Stimulated activated CD8-positive, alpha-beta memory T cell treated with anti-CD3 and anti-CD28 coated beads, Interleukin-4, amount 100 ng/mL, for 4 hours (primary cell): ENCODE measurements at regions not wholly inside any gene's neighbourhood (a gene's known extent, or its start where the extent isn't known, plus 50 kb on each side); places are given as distances from the start of the nearest gene placed in this dataset.
"Not testable (repeated sequence)": the region's sequence is repeated elsewhere in the genome, so short reads cannot be mapped to it uniquely, and the experiment has no call there.

Source experiments
- DNase-seq, 2 donors: peaks; one replicate each; pipeline ENCODE4 v3.0.0-alpha.2; 2020; ENCODE audit warnings: low read depth in 2 of 2, low spot score in 1 of 2

DNA sequence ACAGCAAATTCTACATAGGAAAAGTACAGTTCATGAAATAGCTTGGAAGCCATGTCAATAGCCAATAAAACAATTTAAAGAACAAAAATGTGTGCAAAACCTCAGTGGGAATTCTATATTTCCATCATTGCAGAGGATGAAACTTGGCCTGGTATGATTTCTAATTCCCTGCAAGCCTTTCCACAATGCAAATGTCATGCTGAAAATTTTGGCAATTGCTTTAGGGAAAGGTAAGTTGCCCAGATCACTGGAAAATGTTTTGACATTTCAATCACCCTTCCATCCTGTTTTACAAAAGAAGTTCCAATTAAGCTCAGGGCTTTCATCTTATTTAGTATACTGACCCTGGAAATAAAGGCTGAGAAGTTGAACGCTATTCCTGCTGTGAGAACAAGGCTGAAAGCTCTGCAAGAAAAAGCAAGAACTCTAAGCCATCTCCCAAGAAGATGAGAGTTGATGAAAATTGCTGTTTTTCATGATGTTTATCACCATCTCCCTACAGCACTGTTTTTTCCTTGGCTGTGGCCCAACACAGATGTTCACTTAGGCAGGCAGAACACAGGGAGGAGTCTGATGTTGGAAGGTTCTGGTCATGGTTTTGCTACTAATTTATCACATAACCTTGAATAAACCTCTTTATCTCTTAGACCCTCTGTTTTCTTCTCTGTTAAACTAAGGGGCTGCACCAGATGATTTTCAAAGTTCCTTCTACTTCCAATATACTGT is 263.7 kb downstream of the KCTD12 start:
- no peak for DNase-seq

DNA sequence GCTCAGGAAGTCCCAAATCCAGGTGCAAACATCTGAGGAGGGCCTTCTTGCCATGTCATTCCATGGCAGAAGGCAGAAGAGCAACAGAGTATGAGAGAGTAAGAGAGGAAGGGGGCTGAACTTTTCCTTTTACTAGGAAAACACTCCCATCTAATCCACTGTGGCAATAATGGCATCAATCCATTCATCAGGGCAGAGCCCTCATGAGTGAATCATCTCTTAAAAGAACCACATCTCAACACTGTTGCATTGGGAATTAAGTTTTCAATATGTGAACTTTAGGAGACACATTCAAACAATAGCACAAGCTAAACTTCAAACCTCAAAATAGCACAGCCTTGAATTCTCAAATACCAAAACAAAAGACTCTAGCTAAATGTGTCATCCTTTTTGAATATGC is 264.5 kb downstream of the KCTD12 start:
- no peak for DNase-seq

DNA sequence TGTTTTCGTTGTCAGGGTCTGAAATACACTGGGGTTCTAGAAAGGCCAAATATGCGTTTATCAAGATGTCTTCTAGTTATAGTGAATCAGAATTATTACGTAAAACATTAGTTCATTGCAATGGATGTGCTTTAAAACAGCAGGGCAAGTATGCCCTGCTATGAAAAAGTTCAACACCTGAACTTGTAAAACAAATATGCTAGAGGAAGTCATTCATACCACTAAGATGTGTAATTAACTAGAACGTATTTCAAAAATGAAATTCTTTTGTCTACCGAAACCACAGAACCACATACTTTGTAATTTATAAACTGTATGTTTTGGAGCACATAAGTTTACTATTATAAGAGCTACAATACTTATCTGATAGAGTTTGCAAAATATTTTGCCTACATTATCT is 266.2 kb downstream of the KCTD12 start:
- DNase-seq = no peak

DNA sequence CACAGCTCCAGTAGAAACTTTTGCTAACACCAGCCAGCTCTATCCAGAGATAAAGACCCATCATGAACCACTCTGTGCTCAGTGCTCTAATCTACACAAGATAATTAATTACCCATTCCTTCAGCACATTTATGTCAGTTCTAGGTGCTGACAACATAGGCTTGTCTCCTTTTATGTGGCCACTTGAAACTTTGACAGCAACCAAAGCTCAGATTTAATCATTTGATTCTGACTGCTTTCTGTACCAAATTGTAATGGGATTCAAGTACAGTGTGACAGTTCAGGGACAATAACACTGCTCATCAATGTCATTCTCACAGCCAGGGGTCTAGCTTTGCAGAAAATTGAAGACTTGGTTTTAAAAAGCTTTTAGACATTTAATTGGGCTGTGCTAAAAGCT is 266.6 kb downstream of the KCTD12 start:
- DNase-seq = no peak

DNA sequence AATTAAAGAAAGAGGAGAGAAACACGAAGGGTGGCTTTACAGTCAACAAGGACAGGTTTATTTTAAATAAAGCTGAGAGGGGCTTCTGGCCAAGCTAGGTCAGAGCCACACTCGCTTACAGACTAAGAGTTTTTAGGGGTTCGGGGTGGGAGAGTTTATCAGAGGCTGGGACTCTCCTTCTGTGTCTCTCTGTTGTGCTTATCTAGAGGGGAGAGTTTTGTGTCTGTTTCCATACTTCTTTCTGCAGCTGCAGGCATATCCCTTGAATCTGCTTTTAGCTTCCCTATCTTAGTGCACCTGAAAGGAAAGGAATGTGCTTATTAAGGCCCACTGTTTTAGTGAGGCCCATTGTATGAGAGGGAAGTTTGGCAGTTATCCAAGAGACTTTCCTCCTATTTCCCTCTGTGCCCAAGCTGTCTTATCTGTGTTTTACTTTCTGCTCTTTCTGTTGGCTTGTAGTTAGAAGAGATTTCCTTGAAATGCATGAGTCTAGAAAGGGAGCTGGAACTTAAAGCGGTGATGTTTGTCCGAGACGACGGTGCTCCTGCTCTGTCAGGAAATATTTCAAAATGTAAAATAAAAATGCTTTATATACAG is 275.3 kb downstream of the KCTD12 start:
- DNase-seq = no peak

DNA sequence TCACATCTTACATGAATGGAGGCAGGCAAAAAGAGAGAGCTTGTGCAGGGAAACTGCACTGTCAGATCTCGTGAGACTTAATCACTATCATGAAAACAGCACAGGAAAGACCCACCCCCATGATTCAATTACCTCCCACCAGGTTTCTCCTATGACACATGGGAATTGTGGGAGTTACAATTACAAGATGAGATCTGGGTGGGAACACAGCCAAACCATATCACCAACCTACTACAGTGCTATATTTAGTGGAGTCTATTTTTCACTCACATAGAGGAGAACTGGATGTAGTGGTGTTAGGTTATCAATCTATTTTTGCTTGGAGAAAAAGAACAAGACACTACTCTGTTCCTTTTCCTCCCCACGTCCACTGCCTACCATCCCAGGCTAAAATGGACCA is 276.6 kb downstream of the KCTD12 start:
- DNase-seq = no peak

DNA sequence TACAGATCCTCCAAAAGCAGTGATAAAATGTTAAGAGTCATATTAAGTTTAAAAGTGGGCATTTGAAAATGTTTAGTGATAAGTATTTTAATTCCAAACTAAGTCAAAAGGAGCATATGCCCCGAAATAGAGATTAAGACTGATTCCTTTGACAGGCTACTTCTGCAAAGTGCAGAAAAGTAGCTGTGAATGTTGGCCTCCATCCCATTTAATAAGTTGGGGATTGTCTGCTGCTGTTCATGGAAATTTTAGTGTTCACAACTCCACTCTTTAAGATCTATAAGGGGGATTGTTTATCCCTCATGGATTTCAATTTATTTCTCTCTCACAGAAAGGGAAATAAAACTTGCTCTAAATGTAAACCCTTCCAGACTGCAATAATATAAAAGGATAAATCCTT is 278.3 kb downstream of the KCTD12 start:
- DNase-seq = no peak

DNA sequence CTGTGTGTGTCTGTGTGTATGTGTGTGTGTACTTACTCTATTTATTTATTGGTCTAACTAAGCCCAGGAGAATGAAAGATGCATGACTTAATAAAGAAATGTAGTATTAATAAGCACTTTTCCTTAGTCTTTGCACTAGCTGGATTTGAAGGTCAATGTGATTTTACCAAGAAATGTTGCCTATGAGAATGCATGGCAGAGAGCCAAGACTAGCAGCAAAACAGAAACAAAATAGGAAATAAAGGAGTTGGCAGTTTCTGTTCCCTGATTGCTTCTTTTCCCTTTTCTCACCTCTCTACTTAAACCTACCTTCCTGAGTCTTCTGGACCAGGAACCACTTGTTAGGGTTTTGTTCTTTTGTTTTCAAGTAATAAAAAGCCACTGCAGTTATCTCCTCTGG is 286.1 kb downstream of the KCTD12 start:
- DNase-seq = no peak

DNA sequence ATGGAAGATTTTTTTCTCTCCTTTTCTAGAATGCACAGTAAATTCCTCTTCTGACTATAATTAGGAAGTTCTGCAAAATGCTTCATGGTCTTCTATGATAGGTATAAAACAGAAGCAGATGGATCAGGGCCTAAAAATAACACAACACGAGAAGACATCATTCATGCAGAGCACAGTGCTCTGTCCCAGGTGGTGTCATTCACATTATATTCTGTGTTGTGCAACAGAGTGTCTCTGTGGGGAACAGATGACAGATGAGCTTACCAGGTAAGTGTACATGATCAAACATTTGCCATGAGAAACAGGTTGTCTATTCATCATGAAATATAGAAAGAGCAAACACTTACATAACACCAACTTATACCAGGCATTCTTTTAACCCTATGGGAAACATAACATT is 288.3 kb downstream of the KCTD12 start:
- no peak for DNase-seq

DNA sequence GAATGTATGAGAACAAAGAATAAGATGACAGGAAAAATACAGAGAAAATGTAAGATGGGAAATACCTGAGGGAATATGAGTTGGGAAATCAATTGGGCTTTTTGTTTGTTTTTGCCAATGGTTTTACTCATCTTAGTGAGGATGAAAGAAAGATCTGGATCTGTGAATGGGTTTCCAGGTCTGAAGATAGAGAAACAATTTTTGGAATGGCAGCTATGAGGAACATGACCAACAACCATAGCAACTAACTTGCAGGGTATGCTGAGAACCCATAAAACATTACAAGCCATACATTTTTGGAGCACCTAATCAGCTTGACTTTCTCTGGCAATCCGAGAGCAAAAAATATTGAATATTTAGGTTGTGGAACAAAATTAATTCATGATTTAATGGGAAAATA is 290.0 kb downstream of the KCTD12 start:
- DNase-seq = no peak

DNA sequence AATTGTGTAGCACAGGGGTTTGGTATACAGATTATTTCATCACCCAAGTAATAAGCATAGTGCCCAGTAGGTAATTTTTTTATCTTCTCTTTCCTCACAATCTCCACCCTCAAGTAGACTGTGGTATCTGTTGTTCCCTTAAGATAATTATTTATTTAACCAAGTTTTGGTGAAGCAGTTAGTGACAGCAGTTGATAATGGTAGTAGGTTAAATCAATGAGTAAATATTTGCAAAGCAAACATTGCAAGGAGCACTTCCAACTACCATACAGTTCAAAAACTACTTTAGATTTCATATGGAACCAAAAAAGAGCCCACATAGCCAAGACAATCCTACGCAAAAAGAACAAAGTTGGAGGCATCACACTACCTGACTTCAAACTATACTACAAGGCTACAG is 291.8 kb downstream of the KCTD12 start:
- no peak for DNase-seq

DNA sequence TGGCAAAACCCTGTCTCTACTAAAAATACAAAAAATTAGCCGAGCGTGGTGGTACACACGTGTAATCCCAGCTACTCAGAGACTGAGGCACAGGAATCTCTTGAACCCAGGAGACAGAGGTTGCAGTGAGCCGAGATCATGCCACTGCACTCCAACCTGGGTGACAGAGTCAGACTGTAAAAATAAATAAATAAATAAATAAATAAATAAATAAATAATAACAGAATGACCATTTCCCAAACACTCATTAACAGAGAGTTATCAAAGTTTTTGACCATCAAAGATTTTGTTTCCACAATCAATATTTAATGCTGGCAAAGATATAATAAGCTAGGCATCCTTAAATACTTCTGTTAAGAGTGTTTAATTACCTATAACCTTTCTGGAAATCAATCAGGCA is 299.4 kb downstream of the KCTD12 start:
- no peak for DNase-seq

DNA sequence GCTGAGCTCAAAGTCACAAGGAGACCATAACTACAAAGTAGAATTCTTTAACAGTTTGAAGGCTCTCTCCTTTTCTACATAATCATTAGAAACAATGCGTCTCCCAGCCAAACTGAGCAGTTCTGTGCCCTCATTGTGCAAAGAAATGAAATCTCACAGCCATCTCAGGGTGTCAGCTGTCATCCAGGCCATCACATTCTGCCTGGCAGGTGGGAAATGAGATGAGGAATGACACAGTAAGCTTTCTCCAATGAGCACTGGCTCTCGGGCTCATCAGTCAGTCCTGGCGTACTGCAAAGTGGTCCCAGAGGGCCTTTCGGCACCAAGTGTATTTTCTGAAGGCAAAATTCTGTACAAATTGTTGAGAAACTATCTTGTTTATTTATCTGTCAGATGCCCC is 306.5 kb downstream of the KCTD12 start:
- no peak for DNase-seq

DNA sequence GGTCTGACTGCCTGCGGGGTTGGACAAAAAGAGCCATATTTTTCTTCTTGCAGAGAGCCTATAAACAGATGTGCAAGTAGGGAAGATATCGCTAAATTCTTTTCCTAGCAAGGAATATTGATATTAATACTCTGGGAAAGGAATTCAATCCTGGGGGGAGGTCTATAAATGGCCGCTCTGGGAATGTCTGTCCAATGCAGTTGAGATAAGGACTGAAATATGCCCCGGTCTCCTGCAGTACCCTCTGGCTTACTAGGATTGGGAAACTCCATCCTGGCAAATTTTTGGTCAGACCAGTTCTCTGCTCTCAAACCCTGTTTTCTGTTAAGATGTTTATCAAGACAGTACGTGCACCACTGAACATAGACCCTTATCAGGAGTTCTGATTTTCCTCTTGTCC is 310.6 kb downstream of the KCTD12 start:
- DNase-seq = not testable (repeated sequence)

DNA sequence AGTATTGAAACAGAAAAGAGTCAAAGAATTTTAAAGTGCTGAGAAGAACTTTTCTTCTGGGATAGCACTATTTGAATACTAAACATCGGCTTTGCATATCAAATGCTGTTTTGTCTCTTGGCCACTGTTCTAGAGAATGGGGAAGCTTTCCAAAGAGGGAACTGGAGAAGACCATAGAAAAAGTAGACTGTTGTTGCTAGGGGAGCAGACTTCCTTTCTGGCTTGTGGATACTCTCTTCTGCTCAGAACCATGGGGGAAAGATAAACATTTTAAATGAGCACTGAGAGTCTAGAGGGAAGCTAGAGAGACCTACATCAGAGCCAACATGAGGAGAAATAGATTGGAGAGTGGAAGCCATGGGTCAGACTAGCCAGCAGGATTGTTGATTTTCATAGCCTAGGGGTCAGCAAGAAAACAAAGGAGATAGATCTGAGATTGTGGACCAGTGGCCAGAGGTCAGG is 315.7 kb downstream of the KCTD12 start:
- no peak for DNase-seq

DNA sequence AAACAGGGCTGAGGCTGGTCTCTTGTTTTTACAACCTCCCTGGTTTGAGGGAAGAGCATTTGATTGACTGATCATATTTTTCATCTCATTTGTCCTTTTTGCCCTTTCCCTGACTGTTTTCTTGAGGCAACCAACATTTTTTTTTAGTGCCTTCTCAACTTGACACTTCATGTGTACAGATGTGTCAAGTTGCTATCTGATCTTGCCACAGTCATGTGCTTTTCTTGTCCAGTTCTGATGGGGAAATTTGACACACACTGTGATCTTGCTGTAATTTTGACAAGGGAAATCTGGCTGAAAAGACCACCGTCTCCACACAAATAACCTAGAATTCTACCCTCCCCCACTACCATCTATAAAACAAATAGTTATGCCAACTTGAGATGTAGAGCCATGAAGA is 329.6 kb downstream of the KCTD12 start:
- DNase-seq = no peak

DNA sequence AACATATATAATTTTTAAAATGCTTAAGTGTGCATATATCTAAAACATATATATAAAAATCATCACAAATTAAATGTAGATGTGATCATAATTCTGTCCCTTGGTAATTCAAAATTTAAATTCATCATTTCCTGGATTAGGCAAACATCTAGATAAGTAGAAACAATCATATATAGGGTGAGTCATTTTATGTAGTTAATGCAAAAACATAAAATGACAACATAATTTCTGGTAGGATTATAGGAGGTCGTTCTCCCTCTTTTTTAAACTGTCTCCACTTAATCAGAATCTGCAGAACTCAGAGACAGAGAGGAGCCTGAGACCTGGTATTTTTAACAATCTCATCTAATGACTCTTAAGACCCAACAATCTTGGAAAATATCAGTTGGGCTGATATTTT is 333.4 kb downstream of the KCTD12 start:
- DNase-seq = no peak

DNA sequence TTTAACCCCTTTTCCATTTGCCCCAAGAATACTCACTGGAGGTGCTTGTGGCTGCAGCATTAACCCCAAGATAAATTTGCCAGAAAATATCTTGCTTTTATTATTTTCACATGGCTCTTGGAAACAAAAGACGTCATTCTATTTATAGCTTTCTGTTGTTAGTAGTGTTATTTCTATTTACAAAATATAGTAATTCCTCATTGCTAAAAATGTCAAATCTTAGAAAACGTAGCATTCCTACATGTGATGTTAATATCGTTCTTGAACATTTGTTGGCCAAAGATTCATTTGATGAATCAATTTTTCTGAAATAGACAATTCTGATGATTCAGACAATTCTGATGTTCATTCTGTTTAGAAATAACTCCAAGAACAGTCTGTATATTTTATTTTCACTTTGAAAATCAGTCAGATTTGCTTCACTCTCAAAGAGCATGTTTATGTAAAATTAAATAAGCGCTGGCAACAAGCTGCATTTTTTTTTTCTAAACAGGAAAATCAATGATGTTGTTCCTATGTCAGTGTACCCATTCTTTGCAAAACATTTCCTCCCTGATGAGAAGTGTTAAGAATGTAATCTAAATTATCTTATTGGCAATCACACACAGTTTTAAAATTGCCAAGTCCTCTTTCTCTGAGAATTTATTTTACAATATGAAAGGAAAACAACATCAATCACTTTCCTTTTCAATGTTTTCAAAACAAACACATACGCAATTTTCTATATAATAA is 334.0 kb downstream of the KCTD12 start:
- DNase-seq = no peak

DNA sequence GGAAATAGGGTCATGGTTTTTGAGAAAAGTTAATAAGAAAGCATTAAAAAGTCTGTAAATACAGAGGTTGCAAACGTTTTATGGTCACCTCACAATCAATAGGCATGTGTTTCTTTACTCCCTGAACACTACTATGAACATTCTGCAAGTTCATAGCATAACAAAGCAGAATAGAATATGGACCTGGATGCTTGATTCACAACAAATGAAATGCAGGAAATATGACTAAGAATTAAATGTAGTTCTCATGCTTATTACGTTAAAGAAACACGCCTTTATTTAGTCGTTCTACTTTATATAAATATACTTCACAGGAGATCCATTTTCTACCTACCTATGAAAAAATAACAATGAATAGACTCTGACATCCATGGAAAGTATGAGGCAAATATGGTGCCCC is 344.0 kb downstream of the KCTD12 start:
- DNase-seq = no peak

DNA sequence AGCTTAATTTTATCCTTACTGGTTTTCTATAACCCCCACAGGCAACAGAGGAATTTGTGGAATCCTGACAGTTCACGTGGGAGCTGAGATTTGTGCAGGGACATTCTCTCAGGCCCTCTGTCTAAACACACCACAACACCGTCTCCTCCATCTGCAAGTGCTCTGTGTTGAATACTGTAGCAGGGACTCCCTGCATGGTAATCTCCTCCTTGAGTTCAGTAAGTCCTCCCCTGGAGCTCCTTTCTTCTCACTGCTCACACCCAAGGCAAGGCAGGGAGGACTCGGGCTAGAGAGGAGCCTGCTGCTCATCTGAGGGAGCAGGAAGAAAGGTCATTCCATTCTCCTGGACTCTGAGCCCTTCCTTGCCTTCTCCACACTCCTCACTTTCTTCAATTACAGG is 348.2 kb downstream of the KCTD12 start:
- no peak for DNase-seq

DNA sequence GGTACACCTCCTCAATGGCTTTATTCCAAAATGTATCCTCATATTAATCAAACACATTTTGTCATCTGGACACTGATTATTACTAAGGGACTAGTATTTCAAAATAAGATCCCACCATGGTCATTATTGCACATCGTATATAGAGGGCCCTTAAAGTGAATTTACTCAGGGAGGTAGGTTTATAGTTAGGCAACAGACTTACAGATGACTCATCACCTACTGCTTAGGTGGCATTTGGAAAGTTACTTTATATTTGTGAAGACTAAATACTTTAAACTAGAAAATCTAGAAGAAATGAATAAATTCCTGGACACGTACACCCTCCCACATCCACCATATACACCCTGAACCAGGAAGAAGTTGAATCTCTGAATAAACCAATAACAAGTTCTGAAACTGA is 353.0 kb downstream of the KCTD12 start:
- DNase-seq = no peak

DNA sequence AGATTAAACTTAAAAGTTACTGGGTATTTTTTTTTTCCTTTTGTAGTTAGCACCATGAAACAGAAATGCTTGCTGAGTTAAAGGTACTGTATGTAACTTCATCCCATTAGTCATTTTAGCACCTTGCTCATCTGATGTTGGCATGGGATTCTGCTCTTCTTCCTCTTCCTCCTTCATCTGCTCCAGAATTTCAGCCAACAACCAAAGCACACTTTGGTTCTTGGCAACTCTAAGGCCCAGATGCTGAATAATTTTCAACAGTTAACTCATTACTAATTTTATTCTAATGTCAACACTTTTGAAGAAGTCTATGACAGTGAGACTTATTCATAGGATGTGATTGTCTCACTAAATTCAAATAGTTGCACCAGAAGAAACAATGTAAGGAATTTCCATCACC is 359.2 kb downstream of the KCTD12 start:
- no peak for DNase-seq
